ENCODE measurements at regions not wholly inside any gene's neighbourhood (a gene's known extent, or its start where the extent isn't known, plus 50 kb on each side); places are given as distances from the start of the nearest gene placed in this dataset.

DNA sequence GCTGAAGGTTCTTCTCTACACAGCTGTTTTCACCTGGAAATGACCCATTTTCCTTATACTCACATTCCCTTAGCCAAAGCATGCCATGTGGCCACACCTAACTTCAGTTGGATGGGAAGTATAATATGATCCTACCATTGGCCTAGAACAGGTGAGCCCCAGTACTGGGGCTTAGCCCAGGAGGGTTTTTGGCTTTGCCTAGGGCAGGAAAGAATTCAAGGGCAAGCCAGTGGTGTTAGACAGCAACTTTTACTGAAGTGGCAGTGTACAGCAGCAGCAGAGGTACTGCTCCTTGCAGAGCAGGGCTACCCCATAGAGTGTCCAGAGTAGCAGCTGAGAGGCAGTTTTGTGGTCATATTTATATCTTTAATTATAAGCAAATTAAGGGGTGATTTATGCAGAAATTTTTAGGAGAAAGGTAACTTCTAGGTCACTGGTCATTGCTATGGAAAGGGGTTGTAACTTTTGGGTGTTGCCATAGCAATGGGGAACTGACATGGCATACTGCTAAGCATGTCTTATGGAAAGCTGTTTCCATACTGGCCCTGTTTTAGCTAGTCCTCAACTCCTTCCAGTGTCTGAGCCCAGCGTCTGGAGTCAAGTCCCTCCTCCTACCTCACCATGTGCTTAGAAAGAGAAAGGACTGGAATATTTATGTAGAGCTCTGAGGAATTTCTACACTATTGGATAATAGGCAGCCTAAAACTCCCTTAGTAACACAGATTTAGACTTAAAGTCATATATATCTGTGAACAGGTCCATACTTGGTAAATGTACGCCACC is 109.0 kb upstream of the DTNA start:
- no peak for DNase-seq

- DNase-seq, result peak; percentile 63
Observed at GRCh38 chr18:34604591-34604990, 105.5 kb upstream of the DTNA start.

DNA sequence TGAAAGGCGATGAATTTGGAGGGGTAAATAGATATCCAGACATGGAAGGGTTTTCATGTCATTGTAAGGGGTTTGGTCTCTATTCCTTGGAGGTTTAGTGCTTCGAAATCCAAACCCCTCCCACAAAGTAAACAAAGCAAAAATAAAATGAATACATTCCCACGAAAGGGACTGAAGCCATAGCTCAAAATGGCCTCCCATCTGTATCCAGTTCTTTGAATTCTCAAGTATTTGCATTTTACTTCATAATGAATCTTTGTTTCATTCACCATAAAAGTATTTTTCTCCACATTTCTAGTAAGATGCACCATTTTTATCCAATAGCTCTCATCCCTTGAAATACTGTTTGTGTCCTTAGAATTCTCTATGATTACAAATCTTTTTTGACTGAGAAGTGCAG is 103.2 kb upstream of the DTNA start:
- DNase-seq, result no peak

DNA sequence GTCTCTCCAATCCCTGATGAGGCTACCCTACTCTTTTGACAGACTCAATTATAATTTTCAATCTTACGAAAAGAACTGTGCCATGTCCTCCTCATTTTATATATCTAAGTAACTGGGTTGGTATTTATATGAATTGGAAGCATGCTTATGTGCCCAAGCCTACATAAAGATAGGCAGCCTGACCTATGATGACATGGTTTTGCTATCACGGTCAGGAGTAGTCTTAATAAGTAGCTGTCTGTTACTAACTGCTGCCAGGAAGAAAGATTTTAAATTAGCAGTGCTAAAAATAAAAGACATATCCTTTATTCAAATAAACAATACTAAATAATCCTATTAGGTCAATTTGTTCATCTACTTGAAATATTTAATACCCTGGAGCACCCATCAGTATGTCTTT is 102.0 kb upstream of the DTNA start:
- DNase-seq, result no peak

GRCh38 chr18:34609986-34610648 is 100.0 kb upstream of the DTNA start:
- DNase-seq, result no peak

DNA sequence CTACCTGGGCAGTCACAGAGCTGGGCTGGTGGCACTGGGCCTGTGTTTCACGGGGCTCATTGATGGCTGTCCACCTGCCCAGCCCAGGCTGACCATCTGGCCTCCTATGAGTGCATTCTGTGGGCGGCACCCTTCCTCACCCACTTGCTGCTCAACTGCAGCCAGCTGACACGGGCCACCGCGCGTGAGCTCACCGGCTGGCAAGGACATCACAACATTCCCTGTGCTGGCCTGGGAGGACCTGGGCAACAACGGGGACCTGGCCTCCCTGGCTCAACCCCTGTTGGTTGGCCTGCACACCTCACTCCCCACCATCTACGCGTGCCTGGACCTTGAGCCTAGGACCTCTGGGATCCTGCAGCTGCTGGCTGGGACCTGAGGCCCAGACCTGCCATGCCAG is 98.2 kb upstream of the DTNA start:
- no peak for DNase-seq

DNA sequence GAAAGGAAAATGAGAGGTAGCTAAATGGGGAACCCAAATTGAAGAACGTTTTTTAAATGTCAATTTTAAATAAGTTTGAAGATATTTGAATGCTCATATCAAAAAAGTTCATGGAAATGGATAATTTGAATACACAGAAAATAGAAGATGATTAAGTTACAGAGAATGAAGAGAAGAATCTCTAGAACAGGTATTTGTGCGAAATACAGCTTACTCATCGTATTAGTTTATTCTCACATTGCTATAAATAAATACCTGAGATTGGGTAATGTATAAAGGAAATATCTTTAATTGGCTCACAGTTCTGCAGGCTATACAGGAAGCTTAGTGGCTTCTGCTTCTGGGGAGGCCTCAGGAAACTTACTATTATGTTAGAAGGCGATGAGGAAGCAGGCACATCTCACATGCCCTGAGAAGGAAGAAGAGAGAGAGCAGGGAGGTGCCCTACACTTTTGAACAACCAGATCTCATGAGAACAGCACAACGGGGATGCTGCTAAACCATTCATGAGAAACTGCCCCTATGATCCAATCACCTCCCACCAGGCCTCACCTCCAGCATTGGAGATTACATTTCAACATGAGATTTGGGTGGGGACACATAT is 89.7 kb upstream of the DTNA start:
- DNase-seq, result no peak

DNA sequence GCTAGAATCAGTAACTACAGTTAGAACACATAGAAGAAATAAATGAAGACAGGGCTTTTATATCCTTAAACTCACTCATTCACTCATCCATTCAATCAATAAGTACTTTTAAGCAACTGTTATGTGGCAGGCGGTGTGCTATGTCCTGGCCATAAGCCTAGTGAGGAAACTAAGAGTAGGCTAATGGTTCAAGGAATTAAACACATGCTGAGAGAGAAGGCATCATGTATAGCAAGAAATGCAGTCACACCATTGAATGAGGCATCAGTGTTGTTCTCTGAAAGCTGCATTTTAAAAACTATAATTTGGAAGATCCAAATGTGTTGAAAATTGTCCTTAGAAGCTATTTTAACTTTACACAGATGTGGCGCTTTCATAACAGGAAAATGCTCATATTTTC is 86.5 kb upstream of the DTNA start:
- DNase-seq, result no peak

GRCh38 chr18:34624551-34624950 is 85.5 kb upstream of the DTNA start:
- DNase-seq, result no peak

DNA sequence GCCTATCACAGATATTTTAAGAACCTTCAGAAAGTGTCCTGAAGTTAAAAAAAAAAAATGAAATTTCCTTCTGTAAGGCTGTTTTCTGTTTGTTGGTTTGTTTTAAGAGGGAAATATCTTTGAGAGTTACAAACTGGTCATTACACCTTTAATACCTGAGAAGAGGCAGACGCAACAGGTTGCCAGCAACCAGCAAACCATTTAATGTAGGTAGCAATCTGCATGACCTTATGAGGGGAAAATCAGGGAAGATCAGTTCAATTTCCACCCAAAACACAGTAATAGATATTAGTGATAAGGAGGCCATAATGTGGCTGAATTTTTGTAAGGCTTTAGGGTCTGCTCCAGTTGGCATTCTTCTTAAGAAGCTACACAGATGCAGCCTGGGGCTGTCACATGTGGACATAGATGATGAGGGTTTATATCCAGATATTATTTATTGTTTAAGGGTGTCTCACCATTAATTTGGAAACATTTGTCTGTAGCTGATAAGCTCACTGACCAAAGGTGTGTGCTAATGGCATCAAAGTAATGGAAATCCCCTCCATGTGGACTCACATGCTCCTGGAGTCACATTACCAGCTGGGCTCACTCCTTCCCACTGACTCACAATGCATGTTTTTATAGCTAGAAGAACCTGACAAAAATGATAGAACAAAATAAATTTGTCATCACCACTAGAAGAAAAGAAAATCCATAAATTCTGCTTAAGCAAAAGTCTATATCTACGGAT is 83.5 kb upstream of the DTNA start:
- no peak for DNase-seq

DNA sequence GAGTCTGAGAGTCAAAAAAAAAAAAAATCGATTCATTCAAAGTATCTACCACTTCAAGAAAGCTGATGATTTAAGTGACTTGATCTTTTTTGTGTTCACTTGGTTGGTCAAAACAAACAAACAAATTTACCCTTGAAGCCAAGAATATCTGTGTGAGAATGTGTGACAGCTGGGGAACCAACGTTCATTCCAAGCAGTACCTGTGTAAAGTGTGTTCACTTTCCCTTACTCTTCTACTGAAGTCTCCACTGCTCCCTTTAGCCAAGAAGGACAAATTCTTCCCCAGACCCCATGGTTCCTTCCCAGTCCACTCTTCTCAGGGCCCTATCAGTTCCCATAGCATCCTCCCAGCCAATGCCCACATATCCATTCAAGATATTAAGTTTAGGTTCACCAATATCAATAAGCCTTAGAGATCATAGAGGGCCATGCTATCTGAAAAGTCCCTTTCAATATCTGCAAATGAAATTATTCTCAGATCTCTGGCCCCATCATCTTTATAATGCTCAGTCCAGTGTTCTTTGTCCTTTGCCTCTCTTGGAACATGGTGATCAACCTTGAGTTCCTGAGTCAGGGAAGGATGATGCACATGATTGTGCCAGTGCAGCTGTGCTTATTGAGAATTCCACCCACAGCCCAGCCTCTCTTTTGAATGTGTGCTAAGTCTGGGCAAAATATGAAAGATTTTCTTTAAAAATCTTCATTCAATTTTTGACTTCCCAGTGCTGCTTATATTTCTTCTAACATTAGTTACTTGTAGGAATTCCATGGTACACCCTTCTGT is 82.8 kb upstream of the DTNA start:
- DNase-seq, result no peak

DNA sequence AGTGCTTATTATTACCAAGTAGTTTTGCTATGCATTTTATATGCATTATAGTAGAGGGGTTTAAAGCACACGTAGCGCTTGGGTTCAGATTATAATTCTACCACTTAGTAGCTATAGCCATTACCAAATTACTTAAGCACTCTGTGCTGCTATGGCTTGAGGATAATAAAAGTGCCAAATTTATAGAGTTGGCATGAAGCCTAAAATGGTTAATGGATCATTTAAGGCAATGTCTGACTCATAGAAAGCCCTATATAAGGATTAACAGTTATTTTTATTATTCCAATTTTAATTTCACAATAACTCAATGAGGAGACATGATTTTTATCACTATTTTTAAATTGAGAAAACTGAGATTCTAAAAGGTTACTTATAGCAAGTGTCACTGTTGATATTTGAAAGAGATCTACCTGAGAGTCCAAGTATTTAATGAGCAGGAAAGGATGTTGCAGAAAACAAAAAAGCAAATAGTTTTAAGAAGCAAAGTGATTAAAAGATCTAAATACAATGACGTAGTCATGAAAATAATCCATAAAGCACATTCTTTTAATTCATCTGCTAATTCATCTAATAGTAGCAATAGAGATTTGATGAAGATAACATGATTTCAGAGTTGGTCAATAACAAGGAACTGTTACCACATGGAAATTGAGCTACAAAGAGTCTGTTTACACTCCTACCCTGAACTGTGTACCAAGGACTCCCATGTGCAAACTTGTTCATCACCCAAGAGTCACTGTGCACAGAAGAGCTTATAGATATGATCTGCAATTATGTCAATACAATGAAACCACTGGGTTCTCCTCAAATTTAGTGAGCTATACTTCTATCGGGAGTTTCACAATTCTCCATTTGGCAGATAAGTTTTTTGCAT is 78.8 kb upstream of the DTNA start:
- DNase-seq, result no peak

GRCh38 chr18:34632321-34632720 is 77.8 kb upstream of the DTNA start:
- no peak for DNase-seq

- DNase-seq, result no peak
Observed at GRCh38 chr18:34633368-34633767, 76.7 kb upstream of the DTNA start.

DNA sequence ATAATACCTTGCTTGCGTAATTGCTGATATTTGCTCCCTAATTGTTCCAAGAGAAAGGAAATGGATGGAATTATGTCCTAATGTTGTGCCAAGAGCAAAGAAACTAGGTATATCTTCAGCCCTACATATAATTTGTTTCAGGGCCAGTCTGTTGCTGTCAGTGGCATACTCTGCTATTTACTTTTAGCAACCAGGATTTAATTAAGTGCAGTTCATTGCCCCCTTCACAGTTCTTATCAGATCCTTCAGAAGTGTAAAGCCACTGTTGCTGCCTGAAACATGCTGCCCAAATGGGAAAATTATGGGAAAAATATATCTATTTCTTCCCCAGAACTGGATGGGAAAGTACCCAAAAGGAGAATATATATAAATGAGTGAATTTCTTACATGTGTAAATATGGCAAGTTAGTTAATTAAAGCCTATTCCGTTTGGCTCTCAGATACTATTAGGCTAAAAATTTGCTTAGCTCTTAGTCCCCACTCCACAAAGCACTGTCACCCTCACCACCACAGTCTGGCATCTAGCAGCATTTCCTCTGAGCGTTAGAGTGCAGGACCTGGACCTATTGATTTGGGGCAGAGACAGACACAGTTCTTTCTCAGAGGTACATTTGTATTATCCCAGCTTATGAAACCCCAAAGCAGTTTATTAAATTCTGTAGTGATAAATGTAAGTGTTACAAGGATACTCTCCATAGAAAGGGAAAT is 72.8 kb upstream of the DTNA start:
- DNase-seq, result no peak

DNA sequence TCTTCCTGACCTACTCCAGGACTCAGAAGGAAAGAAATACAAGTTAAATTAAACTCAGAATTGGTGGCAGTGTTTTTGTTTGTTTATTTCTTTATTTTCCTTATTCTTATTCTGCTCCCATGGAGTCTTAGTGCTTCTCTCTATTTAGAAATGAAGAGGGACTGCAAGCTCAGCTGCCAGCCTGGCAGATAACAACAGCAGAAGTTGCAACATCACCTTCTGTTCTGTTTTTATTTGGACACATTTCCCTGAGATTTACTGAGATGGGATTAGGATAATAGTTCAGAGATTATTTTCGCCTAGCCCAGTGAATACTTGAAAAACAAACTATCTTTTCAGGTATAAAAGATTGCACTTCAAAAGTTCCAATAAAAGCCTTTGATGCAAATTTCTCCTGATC is 70.4 kb upstream of the DTNA start:
- no peak for DNase-seq

- DNase-seq, result no peak
Observed at GRCh38 chr18:34640276-34640675, 69.8 kb upstream of the DTNA start.

DNA sequence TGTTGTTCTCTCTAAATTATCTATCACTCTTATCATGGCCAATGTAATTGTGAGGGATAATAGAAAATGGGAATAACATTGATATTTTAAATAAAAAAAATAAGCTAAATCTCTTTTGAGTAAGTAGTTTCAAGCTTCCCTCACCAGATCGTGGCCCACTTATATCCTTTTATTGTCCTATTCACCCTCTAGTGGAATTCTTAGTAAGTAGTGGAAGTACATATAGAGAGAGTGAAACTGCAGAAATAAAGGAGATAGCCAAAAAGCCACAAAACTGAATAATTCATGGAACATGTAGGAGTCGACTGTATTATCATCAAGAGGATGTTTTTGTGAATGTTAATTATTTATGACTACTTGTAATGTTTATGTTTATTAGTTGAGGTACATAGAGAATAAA is 66.1 kb upstream of the DTNA start:
- no peak for DNase-seq

GRCh38 chr18:34647251-34647650 is 62.8 kb upstream of the DTNA start:
- peak; percentile 28 for DNase-seq

GRCh38 chr18:34648269-34648985 is 61.7 kb upstream of the DTNA start:
- DNase-seq, result no peak

Measured in MV-4-11 (cell line).